HCT116 (cell line): ENCODE measurements at regions not wholly inside any gene's neighbourhood (a gene's known extent, or its start where the extent isn't known, plus 50 kb on each side); places are given as distances from the start of the nearest gene placed in this dataset.
A peak's percentile ranks its signal among the peaks of the same experiment; 100 is the strongest.

Experiments used
- ATAC-seq: fragments of 200-7000 bp; cut with Tn5 transposase; 2 replicates; pipeline ENCODE4 v1.9.1; 2020; ENCODE audit warnings: mild to moderate bottlenecking, moderate library complexity
- BruUV-seq: library from RNA; stranded (reverse); fragments of 400-500 nt; replicated peaks from 2 replicates; lab custom pipeline; 2021; lab: Mats Ljungman, UMichigan
- CTCF ChIA-PET: fragments of 300-600 bp; sonication (Branson Sonifier 250); formaldehyde crosslinking; loops from one replicate; lab custom pipeline; 2021; ENCODE audit warnings: antibody characterized with exemption; lab: Charles Lee
- POLR2A ChIA-PET: fragments of 300-600, 350-600 bp; sonication (Branson Sonifier 250); formaldehyde crosslinking; loops from one replicate; lab custom pipeline; 2021; ENCODE audit warnings: antibody characterized with exemption; lab: Charles Lee
- RAD21 ChIA-PET, 2 experiments: fragments of 300-600 bp; sonication (Branson Sonifier 250); formaldehyde crosslinking; loops; one replicate each; lab custom pipeline; 2023; ENCODE audit warnings: low total read pairs in 2 of 2; ENCODE audit not compliant: uncharacterized antibody in 2 of 2, unreplicated experiment in 2 of 2, low non-redundant PET in 1 of 2; lab: Charles Lee
- DNase-seq: peaks from one replicate; pipeline ENCODE4 v3.0.0-alpha.2; 2010; ENCODE audit warnings: low read depth, low spot score
- H2AFZ ChIP-seq: fragments of 200-600 bp; shearing (Covaris generic), sonication (generic); 2 replicates; pipeline ENCODE4 v1.6.1; 2017; ENCODE audit warnings: low read depth, mixed run types, mixed read lengths, antibody characterized with exemption, low read length; ENCODE audit not compliant: poor library complexity, severe bottlenecking
- H3K27ac ChIP-seq: 2 replicates; pipeline ENCODE4 v1.5.1; 2012; ENCODE audit warnings: low read depth, low read length
- H3K27me3 ChIP-seq: fragments of 200-600 bp; sonication (generic); 2 replicates; pipeline ENCODE4 v1.6.1; 2016; ENCODE audit warnings: mixed run types, low read length, mixed read lengths; ENCODE audit not compliant: insufficient read depth
- H3K36me3 ChIP-seq, 2 experiments: fragments of 200-500 bp in 1 of 2; fragments of 200-600 bp in 1 of 2; sonication (Bioruptor generic) in 1 of 2; sonication (generic) in 1 of 2; 2 replicates each; pipeline versions ENCODE4 v1.5.1 to v1.6.1; 2014 to 2016; ENCODE audit warnings: low read length in 2 of 2, inconsistent platforms in 1 of 2, mixed read lengths in 1 of 2, mixed run types in 1 of 2; ENCODE audit not compliant: insufficient read depth in 2 of 2, control insufficient read depth in 1 of 2
- H3K4me1 ChIP-seq, 2 experiments: fragments of 200-600 bp in 1 of 2; sonication (generic) in 1 of 2; 2 replicates each; pipeline versions ENCODE4 v1.5.1 to v1.6.1; 2012 to 2017; ENCODE audit warnings: low read length in 2 of 2, inconsistent platforms in 1 of 2, mild to moderate bottlenecking in 1 of 2, mixed read lengths in 1 of 2, mixed run types in 1 of 2, moderate library complexity in 1 of 2; ENCODE audit not compliant: insufficient read depth in 2 of 2, control insufficient read depth in 1 of 2
- H3K4me2 ChIP-seq: fragments of 200-600 bp; sonication (generic); 2 replicates; pipeline ENCODE4 v1.6.1; 2017; ENCODE audit warnings: mixed run types, low read length, mixed read lengths
- H3K4me3 ChIP-seq, 2 experiments: fragments of 200-600 bp in 1 of 2; sonication (generic) in 1 of 2; replicated peaks in 1 of 2; 2 replicates each; pipeline ENCODE4 v1.5.1; 2011 to 2016; ENCODE audit warnings: low read length in 2 of 2, control low read depth in 1 of 2, low read depth in 1 of 2, mild to moderate bottlenecking in 1 of 2, mixed read lengths in 1 of 2, mixed run types in 1 of 2
- H3K79me2 ChIP-seq: fragments of 200-600 bp; sonication (generic); 2 replicates; pipeline ENCODE4 v1.6.1; 2017; ENCODE audit warnings: mild to moderate bottlenecking, mixed run types, low read length, moderate library complexity, mixed read lengths; ENCODE audit not compliant: insufficient read depth
- H3K9ac ChIP-seq: fragments of 200-600 bp; sonication (generic); 2 replicates; pipeline ENCODE4 v1.6.1; 2016; ENCODE audit warnings: low read length, mixed read lengths
- H3K9me2 ChIP-seq: fragments of 200-600 bp; sonication (generic), shearing (Covaris generic); 2 replicates; pipeline ENCODE4 v1.6.1; 2017; ENCODE audit warnings: mixed run types, mild to moderate bottlenecking, moderate library complexity; ENCODE audit not compliant: insufficient read depth
- H3K9me3 ChIP-seq, 2 experiments: fragments of 200-500 bp in 1 of 2; fragments of 200-600 bp in 1 of 2; sonication (Bioruptor generic) in 1 of 2; sonication (generic) in 1 of 2; 2 replicates each; pipeline ENCODE4 v1.6.1; 2014 to 2017; ENCODE audit warnings: low read length in 2 of 2, mixed read lengths in 2 of 2, inconsistent platforms in 1 of 2, low read depth in 1 of 2, mild to moderate bottlenecking in 1 of 2, mixed run types in 1 of 2, moderate library complexity in 1 of 2; ENCODE audit not compliant: control insufficient read depth in 1 of 2, insufficient read depth in 1 of 2
- H4K20me1 ChIP-seq: fragments of 200-600 bp; sonication (generic), shearing (Covaris generic); 2 replicates; pipeline ENCODE4 v1.6.1; 2017; ENCODE audit warnings: mixed run types, mild to moderate bottlenecking, moderate library complexity; ENCODE audit not compliant: insufficient read depth
- CEBPB ChIP-seq: IDR thresholded peaks from 2 replicates; pipeline ENCODE4 v1.6.1; 2012; ENCODE audit warnings: low read depth
- CTCF ChIP-seq, 3 experiments: fragments of 200-600 bp in 1 of 3; sonication (generic) in 1 of 3; IDR thresholded peaks in 2 of 3; conservative IDR thresholded peaks in 1 of 3; 2 replicates each; pipeline ENCODE4 v1.5.1; 2012 to 2017; ENCODE audit warnings: low read depth in 2 of 3, low read length in 2 of 3, antibody characterized with exemption in 1 of 3, borderline replicate concordance in 1 of 3, control low read depth in 1 of 3, mild to moderate bottlenecking in 1 of 3, mixed read lengths in 1 of 3, mixed run types in 1 of 3, moderate library complexity in 1 of 3; ENCODE audit not compliant: insufficient read depth in 1 of 3
- EGR1 ChIP-seq: IDR thresholded peaks from 2 replicates; pipeline ENCODE4 v1.6.1; 2012; ENCODE audit warnings: low read depth
- ELF1 ChIP-seq: IDR thresholded peaks from 2 replicates; pipeline ENCODE4 v1.6.1; 2012; ENCODE audit warnings: low read depth, borderline replicate concordance
- EZH2phosphoT487 ChIP-seq: fragments of 200-600 bp; IDR thresholded peaks from 2 replicates; pipeline ENCODE4 v1.6.1; 2018; ENCODE audit warnings: antibody characterized with exemption, borderline replicate concordance
- JUND ChIP-seq: IDR thresholded peaks from 2 replicates; pipeline ENCODE4 v1.6.1; 2012
- MAX ChIP-seq: IDR thresholded peaks from 2 replicates; pipeline ENCODE4 v1.6.1; 2012
- POLR2AphosphoS5 ChIP-seq: IDR thresholded peaks from 2 replicates; pipeline ENCODE4 v1.6.1; 2011; ENCODE audit warnings: mild to moderate bottlenecking, low read depth, low read length, moderate library complexity
- RAD21 ChIP-seq: IDR thresholded peaks from 2 replicates; pipeline ENCODE4 v1.6.1; 2012; ENCODE audit warnings: low read depth, mild to moderate bottlenecking
- REST ChIP-seq: IDR thresholded peaks from 2 replicates; pipeline ENCODE4 v1.6.1; 2012; ENCODE audit warnings: low read depth
- SIN3A ChIP-seq: IDR thresholded peaks from 2 replicates; pipeline ENCODE4 v1.6.1; 2012; ENCODE audit warnings: low read depth
- SP1 ChIP-seq: IDR thresholded peaks from 2 replicates; pipeline ENCODE4 v1.6.1; 2012; ENCODE audit warnings: low read depth
- SRF ChIP-seq: IDR thresholded peaks from 2 replicates; pipeline ENCODE4 v1.6.1; 2012; ENCODE audit warnings: low read depth
- TCF7L2 ChIP-seq: IDR thresholded peaks from 2 replicates; pipeline ENCODE4 v1.7.0; 2011; ENCODE audit warnings: borderline replicate concordance, inconsistent platforms; ENCODE audit not compliant: insufficient read depth, insufficient read length; ENCODE audit errors: extremely low read depth
- YY1 ChIP-seq: IDR thresholded peaks from 2 replicates; pipeline ENCODE4 v1.6.1; 2011; ENCODE audit warnings: low read length, low read depth, moderate library complexity, mild to moderate bottlenecking; ENCODE audit not compliant: insufficient replicate concordance; ENCODE audit errors: extremely low read depth
- ZBTB33 ChIP-seq: IDR thresholded peaks from 2 replicates; pipeline ENCODE4 v1.6.1; 2011; ENCODE audit warnings: mild to moderate bottlenecking, low read length, moderate library complexity; ENCODE audit not compliant: insufficient replicate concordance; ENCODE audit errors: extremely low read depth
- ZNF274 ChIP-seq: fragments of 200-500 bp; sonication (Bioruptor generic); IDR thresholded peaks from 2 replicates; pipeline ENCODE4 v1.6.1; 2014; ENCODE audit warnings: mild to moderate bottlenecking, low read depth, low read length, inconsistent platforms
- intact Hi-C: fragments of 100-400 bp; cut with micrococcal nuclease; formaldehyde crosslinking; loops from 2 replicates; pipeline ENCODE4 v1.10.0; 2022

- no peak for DNase-seq
- ATAC-seq, result no peak
- no peaks in the 10 kb centered on the region for H3K9me3 ChIP-seq
- H3K4me1 ChIP-seq, result no peaks in the 10 kb centered on the region
- H4K20me1 ChIP-seq, result no peaks in the 10 kb centered on the region
- peak overlapping the region; percentile 11 for H2AFZ ChIP-seq
- BruUV-seq, result no TSS peak
- H3K4me2 ChIP-seq, result no peak overlapping the region
- H3K9me2 ChIP-seq, result no peaks in the 10 kb centered on the region
- intact Hi-C loops, result no loop called here
- no peak overlapping the region for H3K27ac ChIP-seq
- no peak overlapping the region for H3K9ac ChIP-seq
- peaks cover 5% of the 10 kb centered on the region; the same call in 1 of the 2 replicates for H3K27me3 ChIP-seq
- H3K79me2 ChIP-seq, result no peaks in the 10 kb centered on the region
- H3K36me3 ChIP-seq, result no peaks in the 10 kb centered on the region
- ChIA-PET POLR2A (no interaction called here), CTCF (no interaction called here)
- no peak for TF ChIP-seq ELF1
- TF ChIP-seq POLR2AphosphoS5, result no peak
- TF ChIP-seq TCF7L2, result no peak
- TF ChIP-seq ZBTB33, result no peak
- no peak for TF ChIP-seq CTCF (IDR thresholded peaks at IDR 0.05 in 2 of 3, conservative IDR thresholded peaks at IDR 0.05 in 1 of 3; ENCODE audit: borderline replicate concordance in 1 of 3, insufficient read depth in 1 of 3, low read depth in 2 of 3, low read length in 2 of 3)
- no peak for TF ChIP-seq EGR1
- no peak for TF ChIP-seq SRF
- TF ChIP-seq EZH2phosphoT487, result no peak
- no peak for TF ChIP-seq YY1
- TF ChIP-seq CEBPB, result no peak
- no peak for TF ChIP-seq SP1
- no peak for TF ChIP-seq JUND
- TF ChIP-seq RAD21, result no peak
- no peak for TF ChIP-seq ZNF274
- TF ChIP-seq SIN3A, result no peak
- no peak for TF ChIP-seq REST
- TF ChIP-seq MAX, result no peak
- TF ChIP-seq, all 23 proteins: peak for 0
- RAD21 ChIA-PET, result interaction anchor here in 1 of 2 experiments (0.6 kb wide), 1 partner anchor 20 kb away, joined by 3 read pairs; no protein-coding TSS in a partner anchor
- no peak overlapping the region for H3K4me3 ChIP-seq
These were observed 82.5 kb upstream of the CREB5 start for GRCh38 chr7:28329661-28330363.
